GM21723 (cell line): ENCODE measurements at regions not wholly inside any gene's neighbourhood (a gene's known extent, or its start where the extent isn't known, plus 50 kb on each side); places are given as distances from the start of the nearest gene placed in this dataset.
A peak's percentile ranks its signal among the peaks of the same experiment; 100 is the strongest.

ENCODE experiments used
- ATAC-seq: cut with Tn5 transposase; IDR thresholded peaks from one replicate; pipeline ENCODE4 v1.9.1; 2021; ENCODE audit warnings: mild to moderate bottlenecking, moderate library complexity; ENCODE audit not compliant: unreplicated experiment

GRCh38 chr5:116658830-116659229 lies 84.2 kb upstream of the SEMA6A start:
- no peak for ATAC-seq

- no peak for ATAC-seq
These were observed 83.5 kb upstream of the SEMA6A start for GRCh38 chr5:116658141-116658540.

GRCh38 chr5:116655431-116655830 lies 80.8 kb upstream of the SEMA6A start:
- ATAC-seq = no peak

- ATAC-seq = no peak
These were observed 80.3 kb upstream of the SEMA6A start for GRCh38 chr5:116654925-116655324.

- no peak for ATAC-seq
These were observed 78.3 kb upstream of the SEMA6A start for GRCh38 chr5:116652903-116653302.

- ATAC-seq = peak; percentile 89
These were observed 77.6 kb upstream of the SEMA6A start for GRCh38 chr5:116652196-116652729.

GRCh38 chr5:116651653-116652052 lies 77.0 kb upstream of the SEMA6A start:
- ATAC-seq = no peak

GRCh38 chr5:116650964-116651363 lies 76.3 kb upstream of the SEMA6A start:
- peak; percentile 48 for ATAC-seq

- ATAC-seq = no peak
These were observed 75.9 kb upstream of the SEMA6A start for GRCh38 chr5:116650544-116650943.

GRCh38 chr5:116646611-116647289 lies 72.1 kb upstream of the SEMA6A start:
- no peak for ATAC-seq

GRCh38 chr5:116645627-116646026 lies 71.0 kb upstream of the SEMA6A start:
- peak; percentile 72 for ATAC-seq

- ATAC-seq = no peak
These were observed 65.6 kb upstream of the SEMA6A start for GRCh38 chr5:116640236-116640635.

GRCh38 chr5:116637149-116637740 lies 62.6 kb upstream of the SEMA6A start:
- no peak for ATAC-seq

- peak; percentile 47 for ATAC-seq
These were observed 58.3 kb upstream of the SEMA6A start for GRCh38 chr5:116632890-116633289.

GRCh38 chr5:116631147-116631546 lies 56.5 kb upstream of the SEMA6A start:
- no peak for ATAC-seq

- ATAC-seq = no peak
These were observed 54.5 kb upstream of the SEMA6A start for GRCh38 chr5:116629168-116629567.

- ATAC-seq = peak; percentile 96
These were observed 52.5 kb upstream of the SEMA6A start for GRCh38 chr5:116626945-116627679.

GRCh38 chr5:116626272-116626723 lies 51.7 kb upstream of the SEMA6A start:
- no peak for ATAC-seq
